Nephron progenitor cell (in vitro differentiated cells): ENCODE measurements at regions not wholly inside any gene's neighbourhood (a gene's known extent, or its start where the extent isn't known, plus 50 kb on each side); places are given as distances from the start of the nearest gene placed in this dataset.

ENCODE experiments used
- DNase-seq: peaks from one replicate; pipeline ENCODE4 v3.0.0; 2021
- H3K27ac Mint-ChIP-seq: 2 replicates; pipeline ENCODE4 v1.8.0; 2021; ENCODE audit warnings: mild to moderate bottlenecking, moderate library complexity, mixed read lengths
- H3K27me3 Mint-ChIP-seq: 2 replicates; pipeline ENCODE4 v1.8.0; 2021; ENCODE audit warnings: mild to moderate bottlenecking, low read depth, mixed read lengths; ENCODE audit not compliant: poor library complexity
- H3K36me3 Mint-ChIP-seq: 2 replicates; pipeline ENCODE4 v1.8.0; 2021; ENCODE audit warnings: low read depth, mixed read lengths
- H3K4me1 Mint-ChIP-seq: 2 replicates; pipeline ENCODE4 v1.8.0; 2021; ENCODE audit warnings: mixed read lengths
- H3K4me3 Mint-ChIP-seq: 2 replicates; pipeline ENCODE4 v1.8.0; 2021; ENCODE audit warnings: mild to moderate bottlenecking, moderate library complexity, mixed read lengths
- H3K9me3 Mint-ChIP-seq: 2 replicates; pipeline ENCODE4 v1.8.0; 2021; ENCODE audit warnings: mild to moderate bottlenecking, moderate library complexity, mixed read lengths
- TF ChIP-seq, protein P1 (sequence below): fragments of 200-600 bp; sonication (generic); IDR thresholded peaks from 2 replicates; pipeline ENCODE4 v1.5.0; 2021; ENCODE audit warnings: antibody characterized with exemption

- no peaks in the 10 kb centered on the region for H3K4me1 Mint-ChIP-seq
- no peak overlapping the region for H3K4me3 Mint-ChIP-seq
- TF ChIP-seq, protein P1, sequence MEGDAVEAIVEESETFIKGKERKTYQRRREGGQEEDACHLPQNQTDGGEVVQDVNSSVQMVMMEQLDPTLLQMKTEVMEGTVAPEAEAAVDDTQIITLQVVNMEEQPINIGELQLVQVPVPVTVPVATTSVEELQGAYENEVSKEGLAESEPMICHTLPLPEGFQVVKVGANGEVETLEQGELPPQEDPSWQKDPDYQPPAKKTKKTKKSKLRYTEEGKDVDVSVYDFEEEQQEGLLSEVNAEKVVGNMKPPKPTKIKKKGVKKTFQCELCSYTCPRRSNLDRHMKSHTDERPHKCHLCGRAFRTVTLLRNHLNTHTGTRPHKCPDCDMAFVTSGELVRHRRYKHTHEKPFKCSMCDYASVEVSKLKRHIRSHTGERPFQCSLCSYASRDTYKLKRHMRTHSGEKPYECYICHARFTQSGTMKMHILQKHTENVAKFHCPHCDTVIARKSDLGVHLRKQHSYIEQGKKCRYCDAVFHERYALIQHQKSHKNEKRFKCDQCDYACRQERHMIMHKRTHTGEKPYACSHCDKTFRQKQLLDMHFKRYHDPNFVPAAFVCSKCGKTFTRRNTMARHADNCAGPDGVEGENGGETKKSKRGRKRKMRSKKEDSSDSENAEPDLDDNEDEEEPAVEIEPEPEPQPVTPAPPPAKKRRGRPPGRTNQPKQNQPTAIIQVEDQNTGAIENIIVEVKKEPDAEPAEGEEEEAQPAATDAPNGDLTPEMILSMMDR = no peak
- peaks cover 21% of the 10 kb centered on the region for H3K9me3 Mint-ChIP-seq
- DNase-seq = no peak
- H3K36me3 Mint-ChIP-seq = no peaks in the 10 kb centered on the region
- H3K27ac Mint-ChIP-seq = no peak overlapping the region
- no peaks in the 10 kb centered on the region for H3K27me3 Mint-ChIP-seq
Observed at GRCh38 chr11:72497731-72498130, 63.4 kb upstream of the CLPB start.

- TF ChIP-seq, protein P1 = no peak
- no peaks in the 10 kb centered on the region for H3K36me3 Mint-ChIP-seq
Observed at GRCh38 chr11:72494109-72494429, 59.7 kb upstream of the CLPB start.

GRCh38 chr11:72493426-72494108, 59.2 kb upstream of the CLPB start:
- no peak for DNase-seq
- H3K36me3 Mint-ChIP-seq = no peaks in the 10 kb centered on the region
- no peak overlapping the region for H3K4me3 Mint-ChIP-seq
- no peaks in the 10 kb centered on the region for H3K27me3 Mint-ChIP-seq
- TF ChIP-seq, protein P1 = no peak
- peaks cover 11% of the 10 kb centered on the region for H3K4me1 Mint-ChIP-seq
- peaks cover 5% of the 10 kb centered on the region for H3K9me3 Mint-ChIP-seq
- no peak overlapping the region for H3K27ac Mint-ChIP-seq

More at GRCh38 chr11:72494109-72494429, 59.7 kb upstream of the CLPB start:
- Mint-ChIP-seq H3K27me3 (no peaks in the 10 kb centered on the region), H3K27ac (no peak overlapping the region), H3K4me3 (no peak overlapping the region), H3K4me1 (peaks cover 11% of the 10 kb centered on the region), H3K9me3 (peaks cover 5% of the 10 kb centered on the region)
- DNase-seq = no peak

- no peaks in the 10 kb centered on the region for H3K36me3 Mint-ChIP-seq
- H3K4me3 Mint-ChIP-seq = no peak overlapping the region
- H3K27me3 Mint-ChIP-seq = peaks cover 3% of the 10 kb centered on the region
- H3K4me1 Mint-ChIP-seq = peaks cover 11% of the 10 kb centered on the region
- no peak for DNase-seq
- H3K9me3 Mint-ChIP-seq = peaks cover 5% of the 10 kb centered on the region
- TF ChIP-seq, protein P1 = no peak
- no peak overlapping the region for H3K27ac Mint-ChIP-seq
Observed at GRCh38 chr11:72491001-72491400, 56.7 kb upstream of the CLPB start.
